ENCODE measurements at regions not wholly inside any gene's neighbourhood (a gene's known extent, or its start where the extent isn't known, plus 50 kb on each side); places are given as distances from the start of the nearest gene placed in this dataset.

DNA sequence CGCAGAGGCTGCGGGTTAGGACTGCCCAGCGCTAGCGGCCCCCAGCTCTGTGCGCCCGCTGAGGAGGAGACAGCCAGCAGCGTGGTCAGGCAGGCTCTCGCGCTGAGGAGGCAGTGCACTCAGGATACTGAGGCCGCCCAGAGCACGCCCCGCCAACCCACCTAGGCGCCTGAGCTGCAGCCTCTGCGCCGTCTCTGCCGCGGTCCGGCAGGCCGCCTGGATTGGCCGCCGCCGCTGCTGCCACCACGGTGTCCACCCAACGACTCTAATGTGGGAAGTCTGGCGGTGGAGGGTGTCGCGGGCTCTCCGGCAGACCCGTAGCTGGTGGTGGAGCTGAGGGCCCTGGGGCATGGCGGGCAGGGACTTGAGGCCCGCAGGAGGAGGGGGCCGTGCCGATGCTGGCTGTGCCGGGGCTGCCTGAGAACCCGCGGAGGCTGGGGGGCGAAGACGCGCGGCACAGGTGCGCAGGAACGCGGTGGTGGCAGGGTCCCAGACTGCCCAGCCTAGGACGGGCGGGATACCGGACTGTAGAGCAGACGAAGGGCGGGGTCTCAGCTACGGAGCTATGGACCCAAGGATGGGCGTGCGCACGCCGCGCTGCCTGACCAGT lies 69.9 kb downstream of the ASCL4 start:
- Mint-ChIP-seq H3K9me3 (ENCODE audit: unreplicated experiment) (no peaks in the 10 kb centered on the region), H3K4me1 (ENCODE audit: unreplicated experiment) (peaks cover 33% of the 10 kb centered on the region), H3K27me3 (ENCODE audit: unreplicated experiment) (peaks cover 6% of the 10 kb centered on the region), H3K4me3 (ENCODE audit: unreplicated experiment) (no peak overlapping the region), H3K36me3 (ENCODE audit: low read depth, unreplicated experiment) (no peaks in the 10 kb centered on the region), H3K27ac (ENCODE audit: unreplicated experiment) (no peak overlapping the region)
- DNase-seq (ENCODE audit: low spot score), result peak; percentile 35
- TF ChIP-seq, protein P1, sequence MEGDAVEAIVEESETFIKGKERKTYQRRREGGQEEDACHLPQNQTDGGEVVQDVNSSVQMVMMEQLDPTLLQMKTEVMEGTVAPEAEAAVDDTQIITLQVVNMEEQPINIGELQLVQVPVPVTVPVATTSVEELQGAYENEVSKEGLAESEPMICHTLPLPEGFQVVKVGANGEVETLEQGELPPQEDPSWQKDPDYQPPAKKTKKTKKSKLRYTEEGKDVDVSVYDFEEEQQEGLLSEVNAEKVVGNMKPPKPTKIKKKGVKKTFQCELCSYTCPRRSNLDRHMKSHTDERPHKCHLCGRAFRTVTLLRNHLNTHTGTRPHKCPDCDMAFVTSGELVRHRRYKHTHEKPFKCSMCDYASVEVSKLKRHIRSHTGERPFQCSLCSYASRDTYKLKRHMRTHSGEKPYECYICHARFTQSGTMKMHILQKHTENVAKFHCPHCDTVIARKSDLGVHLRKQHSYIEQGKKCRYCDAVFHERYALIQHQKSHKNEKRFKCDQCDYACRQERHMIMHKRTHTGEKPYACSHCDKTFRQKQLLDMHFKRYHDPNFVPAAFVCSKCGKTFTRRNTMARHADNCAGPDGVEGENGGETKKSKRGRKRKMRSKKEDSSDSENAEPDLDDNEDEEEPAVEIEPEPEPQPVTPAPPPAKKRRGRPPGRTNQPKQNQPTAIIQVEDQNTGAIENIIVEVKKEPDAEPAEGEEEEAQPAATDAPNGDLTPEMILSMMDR (IDR thresholded peaks at IDR 0.05; ENCODE audit: unreplicated experiment), result no peak

DNA sequence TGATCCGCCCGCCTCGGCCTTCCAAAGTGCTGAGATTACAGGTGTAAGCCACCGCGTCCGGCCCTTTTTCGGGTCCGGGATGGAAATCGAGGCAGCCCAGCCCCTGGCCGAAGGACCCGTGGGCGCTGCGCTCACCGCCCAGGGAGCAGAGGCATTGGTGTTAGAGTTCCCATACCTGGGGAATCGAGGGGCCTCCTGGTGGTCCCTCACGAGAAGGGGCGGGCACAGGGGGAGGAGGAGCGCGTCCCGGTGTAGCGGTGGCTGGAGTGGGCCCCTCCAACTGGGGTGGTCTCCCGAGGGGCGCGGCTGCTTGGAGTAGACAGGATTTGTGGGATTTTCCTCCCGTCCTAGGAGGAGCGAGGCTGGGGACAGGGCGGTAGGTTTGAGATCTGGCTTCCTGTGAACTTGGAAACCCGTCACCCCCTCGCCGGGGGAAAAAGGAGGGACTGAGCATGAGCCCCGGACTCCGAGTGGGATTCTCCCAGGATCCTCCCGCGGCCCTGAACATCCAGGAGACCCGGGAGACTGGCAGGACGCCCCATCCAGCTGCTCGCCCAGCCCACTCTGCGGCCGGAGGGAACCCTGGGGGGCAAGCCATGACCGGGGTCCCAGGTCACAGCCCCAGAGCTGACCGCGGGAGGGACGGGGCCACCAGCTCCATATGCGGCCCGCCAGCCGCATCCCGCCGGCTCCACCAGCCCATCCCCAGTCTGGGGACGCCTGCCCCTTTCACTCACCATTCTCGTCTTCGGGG lies 70.9 kb downstream of the ASCL4 start:
- no peak for DNase-seq (ENCODE audit: low spot score)
- H3K4me3 Mint-ChIP-seq (ENCODE audit: unreplicated experiment), result no peak overlapping the region

DNA sequence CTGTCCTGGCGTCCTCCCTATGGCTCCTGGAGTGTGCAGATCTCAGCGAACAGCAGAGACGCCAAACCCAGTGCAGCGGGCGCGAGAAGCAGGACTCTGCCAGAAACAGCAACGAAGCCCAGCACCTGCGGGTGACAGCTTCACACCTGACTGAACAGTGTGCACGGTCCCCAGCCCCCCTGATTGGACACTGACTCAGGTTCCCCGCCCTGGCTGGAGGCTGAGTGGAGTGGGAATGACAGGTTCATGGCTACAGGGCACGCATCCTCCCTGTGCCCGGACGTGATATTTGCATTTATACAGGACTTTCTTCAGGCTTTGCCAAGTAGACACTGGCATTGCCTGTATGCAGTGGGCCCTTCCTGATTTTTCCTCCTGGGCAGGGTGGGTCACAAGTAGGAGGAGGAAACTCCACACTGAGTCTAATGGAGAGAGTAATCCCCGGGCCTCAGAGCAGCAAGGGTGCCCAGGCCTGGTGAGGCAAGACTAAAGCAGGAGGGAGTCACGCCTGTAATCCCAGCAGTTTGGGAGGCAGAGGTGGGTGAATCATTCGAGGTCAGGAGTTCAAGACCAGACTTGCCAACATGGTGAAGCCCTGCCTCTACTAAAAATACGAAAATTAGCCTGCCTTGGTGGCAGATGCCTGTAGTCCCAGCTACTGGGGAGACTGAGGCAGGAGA lies 71.6 kb downstream of the ASCL4 start:
- Mint-ChIP-seq H3K4me1 (ENCODE audit: unreplicated experiment) (peaks cover 33% of the 10 kb centered on the region), H3K36me3 (ENCODE audit: low read depth, unreplicated experiment) (no peaks in the 10 kb centered on the region), H3K27ac (ENCODE audit: unreplicated experiment) (no peak overlapping the region), H3K27me3 (ENCODE audit: unreplicated experiment) (peaks cover 6% of the 10 kb centered on the region), H3K4me3 (ENCODE audit: unreplicated experiment) (no peak overlapping the region), H3K9me3 (ENCODE audit: unreplicated experiment) (no peaks in the 10 kb centered on the region)
- DNase-seq (ENCODE audit: low spot score), result no peak
- TF ChIP-seq, protein P1 (IDR thresholded peaks at IDR 0.05; ENCODE audit: unreplicated experiment), result no peak

More for the DNA sequence above, 70.9 kb downstream of the ASCL4 start:
- H3K4me1 Mint-ChIP-seq (ENCODE audit: unreplicated experiment), result peaks cover 33% of the 10 kb centered on the region
- TF ChIP-seq, protein P1 (IDR thresholded peaks at IDR 0.05; ENCODE audit: unreplicated experiment), result no peak
- H3K36me3 Mint-ChIP-seq (ENCODE audit: low read depth, unreplicated experiment), result no peaks in the 10 kb centered on the region
- no peaks in the 10 kb centered on the region for H3K9me3 Mint-ChIP-seq (ENCODE audit: unreplicated experiment)
- H3K27me3 Mint-ChIP-seq (ENCODE audit: unreplicated experiment), result peaks cover 6% of the 10 kb centered on the region
- H3K27ac Mint-ChIP-seq (ENCODE audit: unreplicated experiment), result no peak overlapping the region

DNA sequence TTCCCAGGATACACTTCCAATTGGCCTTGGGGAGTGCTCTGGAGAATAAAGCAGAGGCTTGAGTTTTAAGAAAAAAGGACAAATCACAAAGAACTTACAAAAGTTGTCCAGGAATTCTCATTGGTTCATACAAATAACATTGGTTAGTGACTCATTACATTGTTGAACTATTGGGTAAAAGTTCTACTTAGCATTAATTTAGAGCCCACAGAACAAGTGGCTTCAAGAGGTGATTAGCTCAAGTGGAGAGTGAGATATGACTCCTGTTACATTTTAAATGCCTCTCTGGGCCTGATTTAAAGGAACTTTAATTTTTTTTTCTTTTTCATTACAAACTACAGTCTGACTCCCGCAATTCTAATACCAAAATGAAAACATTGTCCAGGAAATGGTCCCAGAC lies 72.9 kb downstream of the ASCL4 start:
- Mint-ChIP-seq H3K4me1 (ENCODE audit: unreplicated experiment) (peaks cover 38% of the 10 kb centered on the region), H3K4me3 (ENCODE audit: unreplicated experiment) (no peak overlapping the region), H3K27me3 (ENCODE audit: unreplicated experiment) (peaks cover 6% of the 10 kb centered on the region), H3K9me3 (ENCODE audit: unreplicated experiment) (no peaks in the 10 kb centered on the region), H3K27ac (ENCODE audit: unreplicated experiment) (peak overlapping the region; percentile 2), H3K36me3 (ENCODE audit: low read depth, unreplicated experiment) (no peaks in the 10 kb centered on the region)
- TF ChIP-seq, protein P1 (IDR thresholded peaks at IDR 0.05; ENCODE audit: unreplicated experiment), result no peak
- DNase-seq (ENCODE audit: low spot score), result no peak

Measured in endothelial cell (in vitro differentiated cells).